Thoracic aorta (tissue), 2 donors: ENCODE measurements at regions not wholly inside any gene's neighbourhood (a gene's known extent, or its start where the extent isn't known, plus 50 kb on each side); places are given as distances from the start of the nearest gene placed in this dataset.
"Not testable (repeated sequence)": the region's sequence is repeated elsewhere in the genome, so short reads cannot be mapped to it uniquely, and the experiment has no call there.

Experiments
- ATAC-seq: fragments of 150-250 bp; one replicate; pipeline ENCODE4 v1.8.0; 2017; ENCODE audit warnings: low read depth; ENCODE audit not compliant: insufficient number of reproducible peaks, low FRiP score
- DNase-seq: peaks from one replicate; pipeline ENCODE4 v3.0.0-alpha.2; 2020; ENCODE audit warnings: low spot score
- H3K27ac ChIP-seq, 2 donors: fragments of 200-600 bp; sonication (generic); 1 replicate in 1 of 2; 2 replicates in 1 of 2; pipeline ENCODE4 v1.5.1; 2016; ENCODE audit warnings: mild to moderate bottlenecking in 2 of 2, moderate library complexity in 2 of 2
- H3K27me3 ChIP-seq: fragments of 200-600 bp; sonication (generic); replicated peaks from 2 replicates; pipeline ENCODE4 v1.6.0; 2016; ENCODE audit warnings: mild to moderate bottlenecking; ENCODE audit not compliant: insufficient read depth
- H3K36me3 ChIP-seq: fragments of 200-600 bp; sonication (generic); one replicate; pipeline ENCODE4 v1.5.1; 2016
- H3K4me1 ChIP-seq, 2 donors: fragments of 200-600 bp; sonication (generic); 1 replicate in 1 of 2; 2 replicates in 1 of 2; pipeline versions ENCODE4 v1.5.1 to v1.6.0; 2016; ENCODE audit warnings: low read depth in 2 of 2, mild to moderate bottlenecking in 1 of 2; ENCODE audit not compliant: control insufficient read depth in 1 of 2
- H3K4me3 ChIP-seq: fragments of 200-600 bp; sonication (generic); 2 replicates; pipeline ENCODE4 v1.5.1; 2016; ENCODE audit warnings: mild to moderate bottlenecking
- H3K9me3 ChIP-seq: fragments of 200-600 bp; sonication (generic); 2 replicates; pipeline ENCODE4 v1.5.1; 2016
- CTCF ChIP-seq: fragments of 200-600 bp; sonication (generic); IDR thresholded peaks from one replicate; pipeline ENCODE4 v1.5.1; 2019; ENCODE audit warnings: antibody characterized with exemption

GRCh38 chr15:58360421-58361090, 71.2 kb upstream of the LIPC start:
- no peak overlapping the region for H3K27ac ChIP-seq
- H3K4me3 ChIP-seq, result no peak overlapping the region
- ATAC-seq, result no peak
- H3K27me3 ChIP-seq, result no peaks in the 10 kb centered on the region
- H3K9me3 ChIP-seq, result no peaks in the 10 kb centered on the region
- no peaks in the 10 kb centered on the region for H3K4me1 ChIP-seq
- no peaks in the 10 kb centered on the region for H3K36me3 ChIP-seq
- no peak for DNase-seq
- no peak for TF ChIP-seq CTCF

GRCh38 chr15:58361273-58361759, 70.5 kb upstream of the LIPC start:
- Histone ChIP-seq H3K9me3 (no peaks in the 10 kb centered on the region), H3K27me3 (no peaks in the 10 kb centered on the region), H3K4me3 (no peak overlapping the region), H3K4me1 (no peaks in the 10 kb centered on the region), H3K36me3 (no peaks in the 10 kb centered on the region), H3K27ac (no peak overlapping the region)
- ATAC-seq (no peak), DNase-seq (no peak)
- TF ChIP-seq CTCF, result no peak

- Histone ChIP-seq H3K36me3 (no peaks in the 10 kb centered on the region), H3K27ac (no peak overlapping the region), H3K4me3 (no peak overlapping the region), H3K9me3 (no peaks in the 10 kb centered on the region), H3K4me1 (no peaks in the 10 kb centered on the region), H3K27me3 (no peaks in the 10 kb centered on the region)
- ATAC-seq (no peak), DNase-seq (no peak)
- TF ChIP-seq CTCF, result no peak
These were observed 69.4 kb upstream of the LIPC start for GRCh38 chr15:58362262-58362922.

- H3K27ac ChIP-seq, DNase-seq, H3K27me3 ChIP-seq, H3K9me3 ChIP-seq, H3K36me3 ChIP-seq, ATAC-seq, H3K4me1 ChIP-seq, H3K4me3 ChIP-seq: not testable (repeated sequence)
These were observed 68.7 kb upstream of the LIPC start for GRCh38 chr15:58363118-58363517.

GRCh38 chr15:58363673-58364072, 68.1 kb upstream of the LIPC start:
- H3K27me3 ChIP-seq, H3K9me3 ChIP-seq, H3K4me3 ChIP-seq, ATAC-seq, H3K4me1 ChIP-seq, H3K36me3 ChIP-seq, H3K27ac ChIP-seq, DNase-seq: not testable (repeated sequence)

- H3K27ac ChIP-seq, H3K4me1 ChIP-seq, H3K4me3 ChIP-seq, DNase-seq, H3K27me3 ChIP-seq, ATAC-seq, H3K36me3 ChIP-seq, H3K9me3 ChIP-seq: not testable (repeated sequence)
These were observed 66.7 kb upstream of the LIPC start for GRCh38 chr15:58365098-58365497.
